Neural cell (in vitro differentiated cells): ENCODE measurements at regions not wholly inside any gene's neighbourhood (a gene's known extent, or its start where the extent isn't known, plus 50 kb on each side); places are given as distances from the start of the nearest gene placed in this dataset.

Experiments
- H2AFZ ChIP-seq: fragments of 200-600, 300-800 bp; sonication (generic), shearing (Covaris generic); 2 replicates; pipeline ENCODE4 v1.6.0; 2014; ENCODE audit warnings: low read depth, mild to moderate bottlenecking, antibody characterized with exemption, low read length, moderate library complexity
- H3F3A ChIP-seq: fragments of 200-600 bp; shearing (Covaris generic); 2 replicates; pipeline ENCODE4 v1.6.1; 2016; ENCODE audit warnings: mild to moderate bottlenecking, moderate library complexity, mixed read lengths, antibody characterized with exemption, low read length; ENCODE audit not compliant: insufficient read depth, poor library complexity, severe bottlenecking
- H3K27ac ChIP-seq: fragments of 200-600, 300-800 bp; sonication (generic), shearing (Covaris generic); 2 replicates; pipeline ENCODE4 v1.5.1; 2014; ENCODE audit warnings: mild to moderate bottlenecking, low read length, moderate library complexity
- H3K27me3 ChIP-seq: fragments of 300-800, 200-600 bp; sonication (generic), shearing (Covaris generic); 2 replicates; pipeline ENCODE4 v1.6.0; 2014; ENCODE audit warnings: mild to moderate bottlenecking, low read depth, low read length, moderate library complexity; ENCODE audit not compliant: insufficient read depth
- H3K36me3 ChIP-seq: fragments of 300-800, 200-600 bp; sonication (generic), shearing (Covaris generic); 2 replicates; pipeline ENCODE4 v1.5.1; 2014; ENCODE audit warnings: mild to moderate bottlenecking, antibody characterized with exemption, low read length, moderate library complexity; ENCODE audit not compliant: insufficient read depth
- H3K4me2 ChIP-seq: fragments of 300-800, 200-600 bp; sonication (generic), shearing (Covaris generic); 2 replicates; pipeline ENCODE4 v1.6.0; 2014; ENCODE audit warnings: mild to moderate bottlenecking, low read length
- H3K4me3 ChIP-seq: fragments of 300-800, 200-600 bp; sonication (generic), shearing (Covaris generic); 2 replicates; pipeline ENCODE4 v1.5.1; 2014; ENCODE audit warnings: mild to moderate bottlenecking, low read length, moderate library complexity
- H3K79me2 ChIP-seq: fragments of 200-600 bp; shearing (Covaris generic); replicated peaks from 2 replicates; pipeline ENCODE4 v1.6.0; 2014; ENCODE audit warnings: mild to moderate bottlenecking, low read length, moderate library complexity; ENCODE audit not compliant: insufficient read depth
- H3K9ac ChIP-seq: fragments of 300-800, 200-600 bp; sonication (generic), shearing (Covaris generic); 2 replicates; pipeline ENCODE4 v1.6.1; 2016; ENCODE audit warnings: mild to moderate bottlenecking, low read length, mixed read lengths
- H3K9me2 ChIP-seq: fragments of 200-600 bp; shearing (Covaris generic); 2 replicates; pipeline ENCODE4 v1.6.1; 2016; ENCODE audit warnings: mild to moderate bottlenecking, low read length, mixed read lengths; ENCODE audit not compliant: insufficient read depth
- H3K9me3 ChIP-seq: fragments of 200-600, 300-800 bp; sonication (generic), shearing (Covaris generic); 2 replicates; pipeline ENCODE4 v1.6.1; 2016; ENCODE audit warnings: mild to moderate bottlenecking, mixed run types, low read length, moderate library complexity, mixed read lengths
- H4K20me1 ChIP-seq: fragments of 200-600 bp; shearing (Covaris generic); 2 replicates; pipeline ENCODE4 v1.6.1; 2016; ENCODE audit warnings: mild to moderate bottlenecking, mixed run types; ENCODE audit not compliant: insufficient read depth
- CTCF ChIP-seq: fragments of 450-650 bp; IDR thresholded peaks from 2 replicates; pipeline ENCODE4 v1.5.1; 2014; ENCODE audit warnings: antibody characterized with exemption, mild to moderate bottlenecking, moderate library complexity; ENCODE audit not compliant: poor library complexity, severe bottlenecking
- EP300 ChIP-seq: fragments of 450-650 bp; conservative IDR thresholded peaks from 2 replicates; pipeline ENCODE4 v1.6.1; 2014; ENCODE audit warnings: antibody characterized with exemption, mild to moderate bottlenecking, moderate library complexity; ENCODE audit not compliant: poor library complexity, severe bottlenecking
- EZH2 ChIP-seq: fragments of 200-600, 300-800 bp; shearing (Covaris generic), sonication (generic); IDR thresholded peaks from 2 replicates; pipeline ENCODE4 v1.6.1; 2014; ENCODE audit warnings: antibody characterized with exemption, low read length, borderline replicate concordance, mild to moderate bottlenecking; ENCODE audit not compliant: insufficient read depth, poor library complexity, severe bottlenecking
- MXI1 ChIP-seq: fragments of 450-650 bp; conservative IDR thresholded peaks from 2 replicates; pipeline ENCODE4 v1.6.1; 2014; ENCODE audit warnings: antibody characterized with exemption, mild to moderate bottlenecking; ENCODE audit not compliant: poor library complexity, severe bottlenecking
- POLR2AphosphoS5 ChIP-seq: IDR thresholded peaks from 2 replicates; pipeline ENCODE4 v1.6.1; 2012
- RAD21 ChIP-seq: fragments of 450-650 bp; conservative IDR thresholded peaks from 2 replicates; pipeline ENCODE4 v1.6.1; 2014; ENCODE audit warnings: antibody characterized with exemption, mild to moderate bottlenecking, moderate library complexity
- REST ChIP-seq: IDR thresholded peaks from 2 replicates; pipeline ENCODE4 v1.6.1; 2012; ENCODE audit warnings: borderline replicate concordance
- SMC3 ChIP-seq: fragments of 450-650 bp; conservative IDR thresholded peaks from 2 replicates; pipeline ENCODE4 v1.6.1; 2014; ENCODE audit warnings: antibody characterized with exemption, mild to moderate bottlenecking, moderate library complexity; ENCODE audit not compliant: poor library complexity
- TAF1 ChIP-seq: IDR thresholded peaks from 2 replicates; pipeline ENCODE4 v1.6.1; 2012; ENCODE audit warnings: low read depth

GRCh38 chr1:91130256-91130985 lies 108.6 kb upstream of the ZNF644 start:
- no peak overlapping the region for H3K9ac ChIP-seq

GRCh38 chr1:91129458-91129857 lies 107.6 kb upstream of the ZNF644 start:
- H3K79me2 ChIP-seq: no peaks in the 10 kb centered on the region
- H4K20me1 ChIP-seq: no peaks in the 10 kb centered on the region
- H3K27me3 ChIP-seq: no peaks in the 10 kb centered on the region
- no peaks in the 10 kb centered on the region for H3K9me2 ChIP-seq
- H3K4me2 ChIP-seq: no peak overlapping the region
- no peak overlapping the region for H3K9ac ChIP-seq
- H3K36me3 ChIP-seq: no peaks in the 10 kb centered on the region
- no peak for TF ChIP-seq MXI1
- H2AFZ ChIP-seq: no peak overlapping the region
- H3F3A ChIP-seq: no peaks in the 10 kb centered on the region
- no peak overlapping the region for H3K4me3 ChIP-seq
- H3K27ac ChIP-seq: no peak overlapping the region
- no peaks in the 10 kb centered on the region for H3K9me3 ChIP-seq

More at GRCh38 chr1:91130256-91130985, 108.6 kb upstream of the ZNF644 start:
- no peak overlapping the region for H3K4me3 ChIP-seq
- no peaks in the 10 kb centered on the region for H3K9me2 ChIP-seq
- no peak overlapping the region for H2AFZ ChIP-seq
- no peak overlapping the region for H3K4me2 ChIP-seq
- H3K9me3 ChIP-seq: no peaks in the 10 kb centered on the region
- no peaks in the 10 kb centered on the region for H4K20me1 ChIP-seq
- TF ChIP-seq EP300: no peak
- TF ChIP-seq POLR2AphosphoS5: no peak
- TF ChIP-seq REST: no peak
- TF ChIP-seq CTCF: no peak
- TF ChIP-seq MXI1: no peak
- TF ChIP-seq SMC3: no peak
- no peak for TF ChIP-seq EZH2
- no peak for TF ChIP-seq RAD21
- no peak for TF ChIP-seq TAF1
- H3K79me2 ChIP-seq: no peaks in the 10 kb centered on the region
- H3K36me3 ChIP-seq: no peaks in the 10 kb centered on the region
- H3K27ac ChIP-seq: no peak overlapping the region
- no peaks in the 10 kb centered on the region for H3K27me3 ChIP-seq
- no peaks in the 10 kb centered on the region for H3F3A ChIP-seq
